MM.1S (cell line): ENCODE measurements at regions not wholly inside any gene's neighbourhood (a gene's known extent, or its start where the extent isn't known, plus 50 kb on each side); places are given as distances from the start of the nearest gene placed in this dataset.

Source experiments
- EZH2phosphoT487 ChIP-seq: fragments of 300-600 bp; sonication (generic); IDR thresholded peaks from 2 replicates; pipeline ENCODE4 v1.6.1; 2018; ENCODE audit warnings: antibody characterized with exemption, low read length
- TF ChIP-seq, protein P1 (sequence below): fragments of 300-600 bp; sonication (generic); IDR thresholded peaks from 2 replicates; pipeline ENCODE4 v1.5.1; 2016; ENCODE audit warnings: antibody characterized with exemption, low read length, mixed read lengths

- TF ChIP-seq, protein P1, sequence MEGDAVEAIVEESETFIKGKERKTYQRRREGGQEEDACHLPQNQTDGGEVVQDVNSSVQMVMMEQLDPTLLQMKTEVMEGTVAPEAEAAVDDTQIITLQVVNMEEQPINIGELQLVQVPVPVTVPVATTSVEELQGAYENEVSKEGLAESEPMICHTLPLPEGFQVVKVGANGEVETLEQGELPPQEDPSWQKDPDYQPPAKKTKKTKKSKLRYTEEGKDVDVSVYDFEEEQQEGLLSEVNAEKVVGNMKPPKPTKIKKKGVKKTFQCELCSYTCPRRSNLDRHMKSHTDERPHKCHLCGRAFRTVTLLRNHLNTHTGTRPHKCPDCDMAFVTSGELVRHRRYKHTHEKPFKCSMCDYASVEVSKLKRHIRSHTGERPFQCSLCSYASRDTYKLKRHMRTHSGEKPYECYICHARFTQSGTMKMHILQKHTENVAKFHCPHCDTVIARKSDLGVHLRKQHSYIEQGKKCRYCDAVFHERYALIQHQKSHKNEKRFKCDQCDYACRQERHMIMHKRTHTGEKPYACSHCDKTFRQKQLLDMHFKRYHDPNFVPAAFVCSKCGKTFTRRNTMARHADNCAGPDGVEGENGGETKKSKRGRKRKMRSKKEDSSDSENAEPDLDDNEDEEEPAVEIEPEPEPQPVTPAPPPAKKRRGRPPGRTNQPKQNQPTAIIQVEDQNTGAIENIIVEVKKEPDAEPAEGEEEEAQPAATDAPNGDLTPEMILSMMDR: no peak
- TF ChIP-seq EZH2phosphoT487: no peak
These were observed 135.6 kb upstream of the RET start for GRCh38 chr10:42941295-42941644.
